ENCODE measurements at regions not wholly inside any gene's neighbourhood (a gene's known extent, or its start where the extent isn't known, plus 50 kb on each side); places are given as distances from the start of the nearest gene placed in this dataset.

DNA sequence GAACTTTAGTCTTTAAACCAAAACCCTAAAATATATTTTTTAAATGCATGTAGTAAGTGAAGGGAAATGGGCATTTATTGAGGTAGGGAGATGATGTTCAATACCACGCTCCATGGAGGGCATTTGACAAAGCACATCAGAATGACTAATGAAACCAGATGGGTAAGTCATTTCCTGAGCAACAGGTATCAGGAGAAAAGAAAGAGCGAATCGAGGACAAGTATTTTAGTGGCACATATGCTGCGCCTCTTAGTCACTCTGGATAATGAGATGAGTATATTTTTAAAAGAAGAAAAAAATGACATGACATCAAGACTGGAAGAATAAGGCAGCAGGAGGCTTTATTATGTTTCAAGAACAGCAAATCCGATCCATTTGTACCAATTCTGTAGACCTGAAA lies 129.0 kb upstream of the ARHGEF3 start:
- H3K9me3 ChIP-seq (ENCODE audit: low read length): no peaks in the 10 kb centered on the region; the same call in 1 of the 2 replicates
- H3K4me3 ChIP-seq (ENCODE audit: low read depth, low read length, poor library complexity, severe bottlenecking): no peak overlapping the region
- H3K27ac ChIP-seq (ENCODE audit: low read depth, low read length, poor library complexity, severe bottlenecking): no peak overlapping the region
- H3K9ac ChIP-seq (ENCODE audit: low read length): no peak overlapping the region
- H3K4me2 ChIP-seq (ENCODE audit: low read length): no peak overlapping the region
- H3K4me1 ChIP-seq (ENCODE audit: insufficient read depth, low read length, severe bottlenecking): peaks cover 18% of the 10 kb centered on the region
- no peaks in the 10 kb centered on the region for H3K79me2 ChIP-seq (ENCODE audit: insufficient read depth, low read length)
- no peaks in the 10 kb centered on the region; the same call in 1 of the 2 replicates for H3K36me3 ChIP-seq (ENCODE audit: insufficient read depth, low read length)
- H2AFZ ChIP-seq (ENCODE audit: low read length): no peak overlapping the region
- H3K9me2 ChIP-seq (ENCODE audit: low read depth, low read length): no peaks in the 10 kb centered on the region
- no peak for TF ChIP-seq EZH2 (IDR thresholded peaks at IDR 0.05; ENCODE audit: borderline replicate concordance, low read length)
- TF ChIP-seq, protein P1, sequence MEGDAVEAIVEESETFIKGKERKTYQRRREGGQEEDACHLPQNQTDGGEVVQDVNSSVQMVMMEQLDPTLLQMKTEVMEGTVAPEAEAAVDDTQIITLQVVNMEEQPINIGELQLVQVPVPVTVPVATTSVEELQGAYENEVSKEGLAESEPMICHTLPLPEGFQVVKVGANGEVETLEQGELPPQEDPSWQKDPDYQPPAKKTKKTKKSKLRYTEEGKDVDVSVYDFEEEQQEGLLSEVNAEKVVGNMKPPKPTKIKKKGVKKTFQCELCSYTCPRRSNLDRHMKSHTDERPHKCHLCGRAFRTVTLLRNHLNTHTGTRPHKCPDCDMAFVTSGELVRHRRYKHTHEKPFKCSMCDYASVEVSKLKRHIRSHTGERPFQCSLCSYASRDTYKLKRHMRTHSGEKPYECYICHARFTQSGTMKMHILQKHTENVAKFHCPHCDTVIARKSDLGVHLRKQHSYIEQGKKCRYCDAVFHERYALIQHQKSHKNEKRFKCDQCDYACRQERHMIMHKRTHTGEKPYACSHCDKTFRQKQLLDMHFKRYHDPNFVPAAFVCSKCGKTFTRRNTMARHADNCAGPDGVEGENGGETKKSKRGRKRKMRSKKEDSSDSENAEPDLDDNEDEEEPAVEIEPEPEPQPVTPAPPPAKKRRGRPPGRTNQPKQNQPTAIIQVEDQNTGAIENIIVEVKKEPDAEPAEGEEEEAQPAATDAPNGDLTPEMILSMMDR (IDR thresholded peaks at IDR 0.05; ENCODE audit: low read length): no peak
- no peaks in the 10 kb centered on the region; the same call in 1 of the 2 replicates for H3K27me3 ChIP-seq (ENCODE audit: insufficient read depth, low read length)
- H4K20me1 ChIP-seq (ENCODE audit: insufficient read depth, low read length): no peaks in the 10 kb centered on the region
- H3F3A ChIP-seq (ENCODE audit: insufficient read depth, low read length): no peaks in the 10 kb centered on the region

DNA sequence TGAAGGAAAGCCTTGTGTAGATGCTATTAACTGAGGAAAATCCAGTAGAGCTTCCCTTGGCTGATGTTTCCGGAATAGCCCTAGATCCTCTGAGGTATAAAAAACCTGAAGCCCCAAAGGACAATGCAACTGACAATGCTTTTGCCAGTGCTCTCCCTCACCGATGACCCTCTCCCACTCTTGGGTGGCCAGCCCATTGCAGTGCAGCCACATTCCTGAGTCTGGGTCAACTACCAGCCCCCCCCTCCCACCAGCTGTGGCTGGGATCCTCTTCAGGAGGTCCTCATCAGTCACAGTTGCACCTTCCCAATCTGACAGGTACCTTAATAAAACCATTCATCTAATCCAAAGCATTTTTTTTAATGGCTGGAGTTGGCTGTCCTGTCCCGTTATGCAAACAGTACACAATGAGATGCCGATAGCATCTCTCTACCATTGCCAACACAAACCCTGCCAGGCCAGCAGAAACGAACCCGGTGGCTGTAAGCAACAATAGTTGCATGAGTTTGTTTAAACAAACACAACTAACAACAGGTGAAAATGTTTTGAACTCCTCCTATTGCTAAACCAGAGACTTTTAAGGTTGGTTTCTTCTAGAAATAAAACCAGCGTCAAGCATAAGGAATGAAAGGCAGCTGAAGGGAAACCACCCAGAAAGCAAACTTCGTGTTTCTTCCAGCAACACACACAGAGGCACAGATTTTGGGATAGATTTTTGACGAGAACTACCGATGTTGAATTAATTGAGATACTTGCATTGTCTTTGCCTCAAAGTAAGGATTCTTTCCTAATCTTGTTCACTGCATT lies 128.3 kb upstream of the ARHGEF3 start:
- H3K4me2 ChIP-seq (ENCODE audit: low read length): no peak overlapping the region

DNA sequence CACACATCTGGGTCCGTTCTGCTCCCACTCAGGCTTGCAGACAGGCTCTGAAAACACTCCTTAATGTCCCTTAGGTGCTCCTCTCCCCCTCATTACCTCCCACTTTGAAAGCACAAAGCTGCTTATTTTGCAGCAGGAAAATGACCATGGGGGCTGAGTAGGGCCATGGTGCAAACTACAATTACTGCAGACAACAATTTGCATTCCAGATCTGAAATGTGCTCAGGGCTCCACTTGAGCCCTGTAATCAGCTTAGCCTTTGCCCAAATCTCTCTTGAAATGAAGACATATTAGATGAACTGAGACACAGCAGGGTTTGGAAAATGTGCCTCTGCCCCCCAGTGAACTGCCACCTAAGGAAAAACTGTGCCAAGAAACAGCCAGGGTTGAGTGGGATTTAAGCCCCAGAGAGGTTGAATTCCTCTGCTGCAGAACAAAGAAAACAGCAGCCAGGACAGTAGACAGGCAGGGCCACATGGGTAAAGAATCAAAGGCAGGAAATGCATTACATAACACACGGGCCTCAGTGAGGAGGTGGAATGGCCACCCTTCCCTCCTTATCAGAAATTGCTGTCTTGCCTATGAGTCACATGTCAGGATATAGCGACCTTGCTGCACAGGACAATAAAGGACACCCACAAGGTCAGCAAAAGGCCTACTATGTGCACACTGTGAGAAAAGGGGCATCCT lies 126.8 kb upstream of the ARHGEF3 start:
- Histone ChIP-seq H3K4me2 (ENCODE audit: low read length) (no peak overlapping the region), H3K36me3 (ENCODE audit: insufficient read depth, low read length) (no peaks in the 10 kb centered on the region; the same call in 1 of the 2 replicates), H4K20me1 (ENCODE audit: insufficient read depth, low read length) (no peaks in the 10 kb centered on the region), H3K4me1 (ENCODE audit: insufficient read depth, low read length, severe bottlenecking) (peaks cover 26% of the 10 kb centered on the region), H3K9me3 (ENCODE audit: low read length) (no peaks in the 10 kb centered on the region), H3K79me2 (ENCODE audit: insufficient read depth, low read length) (no peaks in the 10 kb centered on the region), H2AFZ (ENCODE audit: low read length) (no peak overlapping the region), H3K4me3 (ENCODE audit: low read depth, low read length, poor library complexity, severe bottlenecking) (no peak overlapping the region), H3K27me3 (ENCODE audit: insufficient read depth, low read length) (no peaks in the 10 kb centered on the region; the same call in 1 of the 2 replicates), H3K27ac (ENCODE audit: low read depth, low read length, poor library complexity, severe bottlenecking) (no peak overlapping the region), H3K9ac (ENCODE audit: low read length) (no peak overlapping the region), H3F3A (ENCODE audit: insufficient read depth, low read length) (no peaks in the 10 kb centered on the region), H3K9me2 (ENCODE audit: low read depth, low read length) (no peaks in the 10 kb centered on the region)
- no peak for TF ChIP-seq EZH2 (IDR thresholded peaks at IDR 0.05; ENCODE audit: borderline replicate concordance, low read length)
- TF ChIP-seq, protein P1 (IDR thresholded peaks at IDR 0.05; ENCODE audit: low read length): no peak

More for the DNA sequence above, 128.3 kb upstream of the ARHGEF3 start:
- Histone ChIP-seq H3K27me3 (ENCODE audit: insufficient read depth, low read length) (no peaks in the 10 kb centered on the region; the same call in 1 of the 2 replicates), H3K36me3 (ENCODE audit: insufficient read depth, low read length) (no peaks in the 10 kb centered on the region; the same call in 1 of the 2 replicates), H3F3A (ENCODE audit: insufficient read depth, low read length) (no peaks in the 10 kb centered on the region), H4K20me1 (ENCODE audit: insufficient read depth, low read length) (no peaks in the 10 kb centered on the region), H3K9me2 (ENCODE audit: low read depth, low read length) (no peaks in the 10 kb centered on the region), H2AFZ (ENCODE audit: low read length) (no peak overlapping the region), H3K4me1 (ENCODE audit: insufficient read depth, low read length, severe bottlenecking) (peaks cover 18% of the 10 kb centered on the region), H3K27ac (ENCODE audit: low read depth, low read length, poor library complexity, severe bottlenecking) (no peak overlapping the region), H3K9me3 (ENCODE audit: low read length) (no peaks in the 10 kb centered on the region; the same call in 1 of the 2 replicates), H3K79me2 (ENCODE audit: insufficient read depth, low read length) (no peaks in the 10 kb centered on the region), H3K4me3 (ENCODE audit: low read depth, low read length, poor library complexity, severe bottlenecking) (no peak overlapping the region), H3K9ac (ENCODE audit: low read length) (no peak overlapping the region)
- TF ChIP-seq EZH2 (IDR thresholded peaks at IDR 0.05; ENCODE audit: borderline replicate concordance, low read length): no peak
- TF ChIP-seq, protein P1 (IDR thresholded peaks at IDR 0.05; ENCODE audit: low read length): no peak
